GM19099 (cell line): ENCODE measurements at regions not wholly inside any gene's neighbourhood (a gene's known extent, or its start where the extent isn't known, plus 50 kb on each side); places are given as distances from the start of the nearest gene placed in this dataset.

Experiments
- POLR2A ChIP-seq: IDR thresholded peaks from 3 replicates; pipeline ENCODE4 v1.6.1; 2011; ENCODE audit warnings: low read depth; ENCODE audit not compliant: insufficient read length; ENCODE audit errors: extremely low read depth

DNA sequence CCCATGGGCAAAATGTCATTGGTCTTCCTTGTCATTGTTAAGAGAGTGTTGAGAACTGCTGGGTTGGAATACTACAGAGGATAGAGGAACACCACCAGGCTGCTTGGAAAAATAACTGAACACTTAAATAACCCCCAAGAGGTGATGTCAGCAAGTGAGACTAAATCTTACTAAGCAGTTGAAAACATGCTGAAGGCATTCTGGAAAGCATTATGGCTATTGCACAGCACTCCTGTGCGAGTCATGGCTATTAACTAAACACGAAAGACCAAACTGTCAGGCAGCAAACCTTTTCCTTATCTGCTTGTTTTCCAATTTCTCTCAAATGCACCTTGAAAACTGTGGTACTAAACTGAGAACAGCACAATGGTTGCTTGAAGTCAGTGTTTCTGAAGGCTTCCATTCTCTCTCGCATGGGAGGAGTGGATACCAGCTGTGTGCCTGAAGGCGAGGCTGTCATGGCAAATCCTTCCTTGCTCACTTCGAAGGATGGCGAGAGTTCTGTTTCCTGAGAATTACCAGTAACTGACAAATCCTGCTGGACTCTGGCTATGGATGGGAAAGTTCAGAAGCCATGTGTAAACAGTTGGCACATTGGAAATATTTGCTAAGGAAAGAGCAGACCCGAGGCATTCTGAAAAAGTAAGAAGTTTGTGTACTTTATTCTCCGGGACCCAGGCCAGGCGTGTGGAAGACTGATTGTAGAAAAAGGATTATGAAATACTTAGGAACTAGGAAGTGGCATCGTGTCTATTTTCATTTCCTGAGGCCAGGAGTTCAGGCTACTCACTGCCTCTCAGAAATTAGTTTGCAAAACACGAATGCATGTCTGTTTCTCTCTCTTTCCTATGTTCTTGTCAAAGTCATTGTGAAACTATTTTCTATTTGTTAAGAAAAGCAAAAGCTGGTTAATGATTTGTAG is 182.1 kb downstream of the DMRT2 start:
- no peak for TF ChIP-seq POLR2A

DNA sequence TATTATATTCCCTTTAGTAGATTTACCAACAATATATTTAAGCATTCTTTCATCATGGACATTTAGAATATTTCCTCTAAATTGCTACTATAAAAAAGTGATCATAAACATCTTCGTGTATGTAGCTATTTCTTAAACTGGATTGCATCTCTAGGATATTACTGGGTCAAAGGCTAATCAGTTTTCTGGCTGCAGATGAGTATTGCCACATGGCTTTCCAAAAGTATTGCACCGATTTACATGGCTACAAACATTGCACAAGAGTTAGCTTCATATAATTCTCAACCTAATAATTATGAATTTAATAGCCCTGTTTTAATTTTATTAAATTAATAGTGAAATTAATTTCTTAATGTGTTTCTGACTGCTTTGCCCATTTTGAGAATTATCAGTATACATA is 183.4 kb downstream of the DMRT2 start:
- TF ChIP-seq POLR2A = no peak

DNA sequence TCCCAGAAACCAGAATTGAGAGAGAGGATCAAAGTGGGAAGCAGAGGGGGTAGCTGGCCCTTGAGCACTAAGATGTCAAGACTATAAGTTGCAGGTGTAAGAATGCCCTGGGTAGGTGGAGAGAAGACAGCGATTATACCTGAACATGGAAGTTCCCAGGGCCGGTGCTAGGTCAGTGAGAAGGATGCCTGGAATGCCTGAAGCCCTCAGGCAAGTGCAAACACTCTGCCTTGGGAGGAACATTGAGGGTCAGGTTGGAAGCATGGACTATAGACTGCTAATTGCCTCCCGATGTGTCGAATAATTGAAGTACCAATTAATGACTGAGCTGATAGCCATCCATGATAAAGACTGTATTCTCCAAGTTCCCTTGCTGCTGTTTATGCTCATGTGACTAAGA is 185.5 kb downstream of the DMRT2 start:
- TF ChIP-seq POLR2A = no peak

DNA sequence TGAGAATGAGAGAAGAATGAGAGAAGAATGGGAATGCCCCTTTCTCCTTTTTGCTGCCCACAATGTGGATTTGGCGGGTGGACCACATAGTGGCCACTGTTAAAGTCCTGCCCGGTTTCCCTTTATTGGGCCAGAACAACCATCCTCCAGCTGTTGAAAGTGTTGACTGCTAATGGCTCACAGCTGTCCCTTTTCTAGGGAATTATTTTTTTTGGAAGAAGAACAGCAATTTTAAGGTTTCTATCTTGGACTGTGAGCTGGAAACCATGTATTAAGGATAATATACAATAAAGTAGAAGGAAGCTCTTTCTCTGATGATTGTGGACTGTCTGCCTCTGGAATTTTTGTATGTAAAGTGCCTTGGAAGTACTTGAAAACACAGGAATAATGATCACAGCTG is 185.9 kb downstream of the DMRT2 start:
- TF ChIP-seq POLR2A = no peak

DNA sequence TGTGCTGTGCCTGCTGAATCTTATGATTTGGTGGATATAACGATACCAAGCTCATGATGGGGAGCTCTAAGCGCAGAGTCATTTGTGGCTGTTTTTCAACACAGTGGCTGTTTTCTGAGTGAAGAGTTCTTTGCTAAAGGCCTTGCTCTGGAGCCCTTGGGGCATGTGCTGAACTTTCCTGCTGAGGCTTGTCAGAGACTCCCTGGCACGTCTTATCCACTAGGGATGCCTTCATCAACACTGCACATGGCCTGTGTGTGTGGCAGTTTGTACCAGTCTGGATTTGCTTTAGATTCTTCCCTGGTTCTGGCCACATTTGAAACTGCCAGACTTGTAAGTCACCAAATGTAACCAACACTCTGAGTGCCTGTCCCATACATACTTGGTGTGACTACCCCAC is 188.2 kb downstream of the DMRT2 start:
- TF ChIP-seq POLR2A = no peak

DNA sequence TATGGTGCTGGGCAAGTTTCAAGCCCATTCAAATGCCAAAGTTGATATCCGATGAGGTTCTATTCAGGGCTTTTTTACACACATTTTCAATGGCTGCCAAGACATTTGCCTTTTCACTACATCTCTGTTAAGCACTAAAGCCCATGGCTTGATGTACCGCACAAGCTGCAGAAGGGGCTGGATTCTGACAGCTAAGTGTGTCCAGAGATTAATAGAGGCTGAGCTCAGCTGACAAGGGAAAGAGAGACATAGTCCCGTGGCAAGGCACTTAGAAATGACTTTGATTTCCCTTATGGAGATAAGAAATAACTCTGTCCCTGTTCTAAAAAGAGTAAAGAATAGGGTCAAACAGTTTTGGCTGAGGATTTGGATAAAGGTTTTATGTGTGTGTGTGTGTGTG is 198.6 kb downstream of the DMRT2 start:
- TF ChIP-seq POLR2A = no peak

DNA sequence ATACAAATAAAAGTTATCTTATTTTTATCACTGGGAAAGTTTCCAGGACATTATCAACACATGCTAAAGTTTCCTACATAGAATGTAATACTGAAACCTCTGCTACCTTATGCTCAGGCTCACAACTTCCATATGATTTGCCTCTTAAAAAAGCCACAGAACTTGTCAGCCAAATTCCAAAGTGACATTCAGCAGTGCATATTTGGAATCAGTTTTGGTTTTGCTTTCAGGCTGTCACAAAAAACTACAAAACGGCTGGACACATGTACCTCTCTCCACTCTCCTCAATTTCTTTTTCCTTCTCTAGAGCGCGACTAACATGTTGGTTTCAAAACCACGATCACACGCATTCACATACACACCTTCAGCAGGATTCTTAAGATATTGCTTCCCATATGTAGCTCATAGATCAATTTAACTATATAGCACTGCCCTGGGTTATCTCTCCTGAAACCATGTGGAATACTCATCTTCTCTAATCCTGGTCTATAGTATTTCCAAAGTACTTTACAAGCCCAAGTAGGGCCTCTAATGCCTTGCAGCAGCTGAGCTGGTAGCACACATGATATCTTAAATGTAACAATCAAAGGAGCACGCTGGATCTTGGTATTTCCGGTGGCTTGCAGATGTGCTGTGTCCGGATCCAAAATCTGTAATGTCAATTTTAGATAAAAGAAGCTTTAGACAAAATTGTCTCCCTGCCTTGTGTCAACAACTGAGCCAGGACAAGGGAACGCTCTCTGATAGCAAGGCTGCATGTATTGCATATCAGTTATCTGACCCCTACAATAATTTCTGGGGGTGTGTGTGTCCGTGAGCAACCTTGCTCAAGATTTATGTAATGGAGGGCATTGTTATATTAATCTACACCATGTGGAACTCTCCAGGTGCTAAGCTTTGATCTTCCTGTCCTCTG is 203.2 kb downstream of the DMRT2 start:
- TF ChIP-seq POLR2A = no peak

DNA sequence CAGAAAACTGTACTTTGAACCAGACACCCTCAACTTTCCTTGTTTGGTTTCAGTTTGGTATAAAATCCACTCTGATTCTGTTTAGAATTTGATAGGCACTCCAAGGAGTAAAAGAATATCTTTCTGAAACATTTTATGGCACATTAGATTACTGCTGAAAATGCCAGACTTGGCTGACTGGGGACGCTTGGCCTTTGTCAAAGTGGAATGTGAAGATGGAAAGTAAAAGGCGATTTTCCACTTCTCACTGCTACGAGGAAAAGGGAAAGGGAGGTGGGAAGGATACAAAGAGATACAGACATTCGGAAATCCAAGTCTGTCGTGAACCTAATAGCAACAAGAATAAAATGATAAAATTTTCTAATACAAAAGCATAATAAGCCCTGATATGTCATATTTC is 203.9 kb downstream of the DMRT2 start:
- no peak for TF ChIP-seq POLR2A

DNA sequence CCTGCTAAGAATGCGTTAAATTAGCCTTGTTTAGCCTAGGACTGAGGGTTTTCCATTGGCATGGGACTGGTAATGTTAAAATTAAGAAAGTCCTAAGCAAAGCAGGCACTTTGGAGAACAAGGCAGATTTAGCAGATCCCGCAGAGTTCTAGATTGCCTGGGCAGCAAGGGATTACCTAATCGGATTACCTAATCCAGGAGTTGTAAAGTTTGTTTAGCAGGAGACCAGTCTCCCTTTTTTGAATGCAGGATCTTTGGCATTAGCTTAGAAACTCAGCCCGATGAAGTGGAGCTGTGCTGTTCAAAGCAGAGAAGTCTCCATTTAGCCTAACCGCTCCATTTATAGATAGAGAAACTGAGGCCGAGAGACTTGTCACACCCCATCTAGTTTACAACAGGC is 206.0 kb downstream of the DMRT2 start:
- TF ChIP-seq POLR2A = no peak

DNA sequence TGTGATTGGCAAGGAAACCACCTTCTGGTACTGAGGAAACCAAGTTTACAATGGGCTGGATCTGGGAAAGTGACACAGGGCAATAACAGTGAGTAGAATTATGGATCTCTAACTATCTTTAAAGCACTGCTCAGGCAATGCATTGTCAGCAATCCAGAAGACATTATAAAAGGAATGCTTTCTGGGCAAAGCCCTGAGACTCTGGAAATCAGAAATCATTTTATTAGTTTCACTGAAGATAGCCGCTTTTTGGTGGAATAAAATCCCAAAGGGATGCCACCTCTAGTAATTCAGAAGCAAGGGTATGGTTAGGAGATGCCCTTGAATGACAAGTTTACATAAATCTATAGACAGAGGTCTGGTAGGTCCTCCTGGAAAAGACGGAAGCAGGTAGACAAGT is 211.1 kb downstream of the DMRT2 start:
- no peak for TF ChIP-seq POLR2A

DNA sequence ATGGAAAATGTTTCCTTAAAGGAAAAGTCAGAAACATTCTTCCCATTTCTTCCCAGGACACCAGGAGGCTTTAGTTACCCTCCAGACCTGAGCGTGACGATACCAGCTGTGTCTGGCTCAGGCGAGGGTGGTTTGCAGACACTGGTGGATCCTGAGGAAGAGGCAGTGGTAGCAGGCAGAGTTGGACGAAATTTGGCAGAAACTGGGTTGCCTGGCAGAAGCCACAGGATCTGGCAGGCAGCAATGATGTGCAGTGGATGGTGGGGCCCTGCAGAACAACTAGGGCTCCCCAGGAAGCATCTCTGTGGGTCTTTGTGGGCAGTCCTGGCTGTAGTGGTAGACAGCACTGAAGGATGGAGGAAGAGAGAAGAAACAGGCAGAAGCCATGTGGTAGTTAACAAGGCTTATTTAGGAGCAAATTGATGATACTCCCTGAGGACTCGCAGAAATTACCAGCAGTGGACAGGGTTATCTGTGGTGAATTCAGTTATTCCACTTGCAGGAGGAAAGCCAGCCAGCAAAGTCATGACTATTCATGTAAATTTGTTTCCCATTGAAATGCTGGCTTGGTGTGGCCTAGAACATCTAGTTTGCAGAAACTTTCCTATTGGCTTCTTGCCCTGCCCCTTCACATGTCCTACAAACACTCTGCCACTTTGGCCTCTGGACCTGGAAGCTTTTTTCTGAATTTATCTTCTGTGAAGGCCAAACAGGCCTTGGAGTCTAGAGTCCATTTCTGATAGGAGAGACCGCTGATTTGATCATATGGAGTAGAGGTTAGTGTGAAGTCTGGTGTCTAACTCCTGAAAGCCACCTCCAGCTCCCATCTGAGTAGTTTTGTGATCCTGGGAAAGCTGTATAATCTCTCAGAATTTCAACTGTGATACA is 212.0 kb downstream of the DMRT2 start:
- TF ChIP-seq POLR2A = no peak

DNA sequence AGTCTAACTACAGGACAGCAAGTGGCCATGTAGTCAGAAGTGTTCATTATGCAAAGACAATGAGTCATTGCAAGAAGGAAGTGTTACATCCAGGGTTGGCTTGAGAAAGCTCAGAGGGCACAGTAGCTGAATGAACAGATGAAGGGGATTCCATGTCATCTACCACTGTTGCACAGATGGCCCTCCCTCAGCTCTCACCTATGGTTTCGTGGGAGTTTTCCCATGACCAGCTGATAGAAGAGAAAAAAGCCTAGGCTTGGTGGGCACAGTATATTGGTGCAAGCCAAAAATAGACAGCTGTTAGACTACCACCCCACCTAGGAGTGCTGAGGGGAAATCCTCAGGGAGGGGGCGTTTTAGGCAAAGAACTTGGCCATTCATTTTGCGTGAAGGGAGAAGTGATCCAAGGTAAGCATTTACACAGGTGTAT is 217.0 kb downstream of the DMRT2 start:
- no peak for TF ChIP-seq POLR2A

DNA sequence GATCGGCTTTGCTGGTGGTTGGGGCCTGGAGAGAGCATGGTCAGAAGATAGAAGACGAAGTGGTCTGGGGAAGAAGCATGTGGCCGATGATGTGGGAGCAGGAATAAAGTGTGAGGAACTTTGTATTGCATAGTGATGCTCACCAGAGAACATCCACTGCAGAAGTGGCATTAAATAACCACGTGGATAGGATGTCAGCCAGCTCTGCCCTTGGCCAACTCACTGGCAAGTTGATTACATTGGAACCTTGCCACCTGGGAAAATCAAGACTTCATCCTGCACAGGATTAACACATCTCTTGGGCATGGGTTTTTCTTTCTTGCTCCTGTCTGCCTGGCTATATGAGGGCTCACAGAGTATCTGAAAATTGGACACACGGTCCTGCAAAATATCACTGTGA is 217.4 kb downstream of the DMRT2 start:
- TF ChIP-seq POLR2A = no peak

DNA sequence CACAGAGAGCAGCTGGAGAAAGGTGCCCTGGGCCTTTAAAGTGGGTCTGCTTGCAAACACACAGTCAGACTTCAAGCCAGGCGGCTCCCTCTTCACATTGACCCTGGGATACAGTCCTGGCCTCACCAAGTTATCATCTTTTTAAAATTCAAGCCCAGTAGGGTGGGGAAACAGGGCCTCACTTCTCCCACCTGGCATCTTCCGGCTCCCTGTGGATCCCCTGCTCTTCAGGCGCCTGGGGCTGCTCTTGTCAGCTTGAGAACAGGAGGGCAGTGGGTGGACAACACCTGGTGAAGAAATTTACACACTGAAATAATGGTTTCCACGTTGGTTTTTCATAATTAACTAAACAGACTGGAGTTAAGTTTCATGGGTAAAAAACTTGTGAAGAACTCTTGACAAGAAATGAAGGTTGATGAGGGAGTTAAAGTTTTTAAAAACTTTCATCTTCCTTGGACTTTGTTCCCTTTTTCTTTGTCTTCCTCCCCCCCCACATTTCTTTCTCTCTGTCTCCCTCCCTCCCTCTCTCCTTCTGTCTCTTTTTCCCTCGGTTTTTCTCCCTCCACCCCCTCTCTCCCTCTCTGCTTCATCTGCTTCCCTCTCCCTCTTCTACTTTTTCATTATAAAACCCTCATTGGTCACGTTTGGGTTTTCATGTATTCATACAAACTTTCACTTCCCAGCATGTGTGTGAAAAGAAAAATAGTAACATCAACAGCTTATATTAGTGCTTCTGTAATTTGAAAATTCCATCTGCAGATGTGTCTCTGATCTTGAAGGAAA is 219.6 kb downstream of the DMRT2 start:
- TF ChIP-seq POLR2A = no peak

DNA sequence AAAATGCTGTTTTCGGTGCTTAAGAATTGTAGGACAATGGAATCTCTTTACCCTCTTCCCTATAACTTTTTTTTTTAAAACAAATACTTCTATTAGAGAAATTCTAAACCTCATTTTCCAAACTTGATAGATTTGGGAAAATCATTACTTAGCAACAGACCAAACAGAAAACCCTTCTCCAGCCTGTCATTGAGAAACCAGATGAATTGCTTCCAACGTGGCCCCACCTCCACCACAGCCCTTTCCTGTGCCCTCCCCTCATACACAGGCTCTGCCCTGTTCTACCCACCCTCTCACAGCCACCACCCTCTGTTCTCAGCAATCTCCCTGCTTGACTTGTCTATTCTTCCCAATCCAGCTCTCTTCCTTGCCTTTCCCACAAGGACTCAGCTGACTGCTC is 221.2 kb downstream of the DMRT2 start:
- TF ChIP-seq POLR2A = no peak

DNA sequence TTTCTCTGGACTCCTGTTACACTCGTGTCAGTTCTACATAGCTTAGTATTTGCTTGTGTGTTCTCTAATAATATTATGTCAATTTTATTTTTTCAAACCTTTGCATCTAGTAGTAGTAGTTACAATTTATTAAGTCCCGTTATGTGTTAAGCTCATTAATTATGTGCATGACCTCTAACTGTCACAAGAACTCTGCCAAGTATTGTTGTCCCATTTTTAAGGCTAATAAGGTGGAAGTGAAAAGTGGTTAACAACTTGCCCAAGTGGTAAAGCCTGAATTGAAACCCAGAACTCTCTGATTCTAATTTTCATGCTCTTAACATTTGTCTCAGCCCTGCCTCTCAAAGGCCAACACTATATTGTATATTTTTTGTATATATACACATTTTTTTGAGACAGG is 221.6 kb downstream of the DMRT2 start:
- TF ChIP-seq POLR2A = no peak
